CD4-positive, alpha-beta T cell treated with Interleukin-1 beta for 1 hour (primary cell): ENCODE measurements at regions not wholly inside any gene's neighbourhood (a gene's known extent, or its start where the extent isn't known, plus 50 kb on each side); places are given as distances from the start of the nearest gene placed in this dataset.
A peak's percentile ranks its signal among the peaks of the same experiment; 100 is the strongest.

ENCODE experiments used
- DNase-seq, 2 donors: peaks; one replicate each; pipeline ENCODE4 v3.0.0-alpha.2; 2020 to 2022

DNA sequence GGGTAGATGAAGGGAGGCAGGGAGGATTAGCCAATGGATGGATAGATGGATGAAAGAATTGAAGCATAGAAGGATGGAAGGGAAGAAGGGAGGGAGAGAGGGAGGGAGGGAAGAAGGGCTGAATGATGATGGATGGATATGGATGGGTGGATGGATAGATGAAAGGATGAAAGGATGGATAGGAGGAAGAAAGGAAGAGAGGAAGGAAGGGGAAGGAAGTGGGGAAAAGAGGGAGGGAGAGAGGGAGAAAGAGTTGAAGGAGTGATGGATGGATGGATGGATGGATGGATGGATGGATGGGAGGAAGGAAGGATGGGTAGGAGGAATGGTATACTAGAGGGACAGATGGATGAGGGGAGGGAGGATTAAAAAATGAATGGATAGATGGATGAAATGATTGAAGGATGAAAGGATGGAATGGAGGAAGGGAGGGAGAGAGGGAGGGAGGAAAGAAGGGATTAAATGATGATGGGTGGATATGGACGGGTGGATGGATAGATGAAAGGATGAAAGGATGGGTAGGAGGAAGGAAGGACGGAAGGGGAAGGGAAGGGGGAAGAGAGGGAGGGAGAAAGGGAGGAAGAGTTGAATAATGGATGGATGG, 145.9 kb downstream of the MN1 start:
- no peak for DNase-seq

DNA sequence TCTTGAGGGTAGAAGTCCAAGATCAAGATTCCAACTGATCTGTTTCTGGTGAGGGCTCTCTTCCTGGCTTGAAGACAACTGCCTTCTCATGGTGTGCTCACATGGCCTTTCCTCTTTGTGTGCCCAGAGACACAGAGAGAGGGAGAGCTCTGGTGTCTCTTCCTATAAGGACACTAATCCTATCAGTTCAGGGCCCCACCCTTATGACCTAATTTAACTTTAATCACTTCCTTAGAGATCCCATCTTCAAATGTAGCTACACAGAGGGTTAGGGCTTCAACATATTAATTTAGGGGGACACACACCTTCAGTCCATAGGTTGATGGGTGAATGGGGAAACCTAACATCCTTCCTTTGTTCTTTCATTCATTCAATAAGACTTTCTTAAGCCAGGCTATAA, 144.6 kb downstream of the MN1 start:
- DNase-seq, result no peak

DNA sequence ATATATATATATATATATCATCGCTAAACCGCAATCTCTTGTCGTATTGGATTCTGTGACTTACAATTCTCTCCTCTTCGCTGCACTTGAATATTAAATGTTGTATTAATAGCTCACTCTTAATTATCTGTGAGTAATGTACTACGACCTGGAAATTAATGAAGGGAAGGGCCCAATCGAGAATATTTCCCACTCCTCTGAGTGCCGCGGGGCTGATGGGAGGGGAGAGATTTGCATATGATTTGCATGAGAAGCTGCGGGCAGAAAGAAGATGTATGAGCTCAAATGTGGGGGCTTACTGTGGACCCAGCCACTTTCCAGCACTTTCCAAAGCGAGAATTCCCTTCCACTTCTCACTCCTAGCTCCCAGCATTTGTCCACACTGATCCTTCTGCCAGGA, 141.2 kb downstream of the MN1 start:
- no peak for DNase-seq

DNA sequence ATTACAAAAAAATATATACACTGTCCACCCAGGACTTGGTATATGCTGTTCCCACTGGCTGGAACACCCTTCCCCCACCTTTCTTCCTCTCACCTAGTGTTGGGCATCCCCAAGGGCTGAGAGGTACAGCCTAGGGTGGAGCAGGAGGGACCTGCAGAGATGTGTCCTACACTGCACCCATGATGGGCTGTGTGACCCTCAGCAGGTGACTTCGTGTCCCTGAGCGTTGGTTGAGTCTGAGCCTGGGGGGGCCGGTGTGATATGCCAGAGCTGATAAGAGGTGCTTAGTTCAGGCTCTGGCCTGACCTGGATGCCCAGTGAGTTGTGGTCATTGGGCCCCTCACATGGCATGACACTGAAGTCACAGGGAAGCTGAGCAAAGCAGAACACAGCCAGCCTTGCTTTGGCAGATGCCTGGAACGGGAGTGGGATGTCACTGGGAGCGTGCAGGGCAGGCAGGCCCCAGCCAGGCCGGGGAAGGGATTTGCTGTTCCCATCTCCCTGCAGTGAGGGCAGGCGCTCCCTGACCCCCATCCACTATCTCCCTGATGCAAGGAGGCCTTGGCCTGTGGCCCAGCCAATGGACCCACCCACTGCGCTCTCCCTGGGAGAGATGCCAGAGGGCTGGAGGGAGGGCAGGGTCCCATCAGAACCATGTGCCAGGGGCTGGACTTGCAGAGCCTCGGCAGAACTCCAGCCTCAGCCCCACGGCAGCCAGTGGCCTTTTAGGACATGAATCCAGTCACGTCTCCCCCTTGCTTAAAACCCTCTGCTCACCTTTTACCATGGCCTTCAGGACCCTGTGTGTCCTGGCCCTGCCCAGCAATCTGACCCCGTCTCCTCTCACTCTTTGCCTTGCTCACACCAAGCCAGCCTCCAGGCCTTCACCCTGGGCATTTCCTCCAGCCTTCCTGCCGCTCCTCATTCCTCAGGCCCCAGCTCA, 138.9 kb downstream of the MN1 start:
- no peak for DNase-seq

DNA sequence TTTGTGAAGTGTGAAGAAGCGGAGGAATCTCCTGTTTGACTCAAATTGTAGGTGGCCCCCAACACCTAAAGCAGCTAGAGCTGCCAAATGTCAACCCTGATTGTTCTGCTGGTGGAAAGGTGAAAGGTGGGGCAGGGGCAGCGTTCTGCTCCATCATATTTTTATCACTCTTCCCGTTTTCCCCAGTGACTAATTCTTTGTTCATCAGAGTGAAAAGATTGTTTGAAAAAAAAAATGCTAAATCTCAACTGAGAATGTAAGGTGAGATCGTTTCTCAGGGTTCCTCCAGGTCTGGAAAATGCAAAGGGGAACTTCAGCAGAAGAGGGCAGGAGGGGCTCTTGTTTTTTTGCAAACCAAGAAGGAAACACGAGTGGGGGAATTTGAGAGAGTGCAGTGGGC, 137.7 kb downstream of the MN1 start:
- no peak for DNase-seq

DNA sequence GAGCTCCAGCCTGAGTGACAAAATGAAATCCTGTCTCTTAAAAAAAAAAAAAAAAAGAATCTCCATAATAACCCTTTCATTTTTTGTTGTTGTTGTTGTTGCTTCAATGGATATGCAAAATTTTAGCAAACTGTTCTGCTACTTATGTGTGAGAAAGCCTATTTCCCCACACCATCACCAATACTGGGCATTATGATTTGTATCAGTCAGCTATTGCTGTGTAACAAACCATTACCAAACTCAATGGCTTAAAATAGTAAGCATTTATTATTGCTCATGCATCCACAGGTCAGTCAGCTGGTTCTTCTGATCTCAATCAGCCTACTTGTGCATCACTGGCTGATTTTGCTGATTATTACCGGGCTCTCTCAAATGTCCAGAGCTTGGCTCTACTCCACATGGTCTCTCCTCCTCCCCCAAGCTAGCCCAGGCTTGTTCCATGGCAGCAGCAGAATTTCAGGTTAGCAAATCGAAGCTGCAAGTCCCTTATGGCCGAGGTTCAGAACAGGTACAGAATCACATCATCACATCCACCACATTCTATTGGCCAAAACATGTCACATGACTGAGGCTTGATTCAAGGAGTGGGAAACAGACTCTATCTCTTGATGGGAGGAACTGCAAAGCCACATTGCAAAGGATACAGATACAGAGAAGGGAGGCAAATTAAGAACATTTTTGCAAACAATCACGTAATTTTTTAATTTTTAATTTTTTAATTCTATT, 135.1 kb downstream of the MN1 start:
- DNase-seq, result no peak

DNA sequence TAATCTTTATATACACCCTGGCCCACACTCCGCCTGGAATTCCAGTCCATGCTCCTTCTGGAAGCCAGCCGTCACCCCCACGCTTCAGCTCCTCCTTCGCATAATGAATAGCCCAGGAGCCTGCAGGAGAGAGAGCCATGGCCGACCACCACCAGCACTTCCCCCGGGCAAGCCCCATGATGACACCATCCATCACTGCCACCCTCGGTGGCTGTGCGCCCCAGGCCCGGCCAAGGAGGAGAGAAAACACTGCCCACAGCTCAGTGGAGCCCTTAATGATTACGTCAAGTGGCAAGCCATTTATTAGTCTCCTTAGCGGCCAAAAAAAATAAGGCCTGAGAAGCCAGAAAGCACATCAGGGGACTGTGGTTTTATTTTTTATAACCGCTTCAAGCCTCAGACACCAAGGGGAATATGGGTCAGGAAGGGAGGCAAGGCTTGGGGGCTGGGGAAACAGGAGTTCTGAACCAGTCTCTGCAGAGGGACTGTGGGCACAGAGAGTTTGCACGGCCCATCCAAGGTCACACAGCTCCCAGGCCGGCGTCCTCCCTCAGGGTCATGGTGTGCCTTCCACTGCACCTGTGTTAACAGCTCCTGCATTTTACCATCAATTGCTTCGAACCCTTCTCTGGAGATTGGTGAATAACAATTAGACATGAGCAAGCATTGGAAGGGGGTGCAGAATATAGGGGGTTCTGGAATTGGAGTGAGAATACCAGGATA, 134.3 kb downstream of the MN1 start:
- DNase-seq, result no peak

DNA sequence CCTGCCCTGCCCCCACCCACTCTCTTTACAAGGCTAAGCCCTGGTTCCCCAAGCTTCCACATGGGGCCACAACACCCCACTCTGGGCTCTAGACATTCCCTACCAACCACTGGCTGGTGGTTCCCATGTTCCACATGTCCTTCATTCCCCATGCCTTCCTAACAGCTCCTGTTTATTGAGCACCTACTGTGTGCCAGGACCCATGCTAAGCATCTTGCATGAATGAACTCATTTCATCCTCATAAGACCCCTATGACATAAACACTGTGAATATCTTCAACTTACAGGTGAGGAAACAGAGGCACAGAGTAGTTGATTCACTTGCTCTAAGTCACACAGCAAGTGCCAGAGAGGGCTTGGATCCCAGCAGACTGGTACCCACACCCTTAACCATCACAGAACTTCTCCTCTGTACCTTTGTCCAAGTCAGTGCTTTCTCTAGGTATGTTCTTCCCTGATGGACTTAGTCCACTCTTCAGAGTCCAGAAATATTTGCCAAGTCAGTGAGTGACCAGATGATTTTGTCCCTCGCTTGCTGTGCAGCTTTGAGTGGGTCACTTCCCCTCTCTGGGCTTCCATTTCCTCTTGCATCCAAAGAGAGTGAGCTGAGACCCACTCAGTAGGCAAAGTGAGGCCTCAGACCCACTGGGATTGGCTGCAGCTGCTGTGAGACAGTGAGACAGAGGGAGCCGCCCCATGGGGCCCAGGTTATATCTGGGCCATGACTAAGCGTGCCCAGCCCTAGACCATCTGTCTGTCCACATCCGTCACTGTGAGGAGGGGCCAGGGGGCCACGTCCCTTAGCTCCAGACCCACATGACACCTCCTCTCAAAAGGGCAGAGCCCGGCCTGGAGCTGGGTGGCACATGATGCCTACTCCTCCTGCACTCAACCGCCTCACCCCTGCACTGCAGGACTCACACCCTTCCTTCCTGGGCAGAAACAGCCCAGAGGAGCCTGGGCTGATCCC, 132.4 kb downstream of the MN1 start:
- peak; percentile 5 to 80 for DNase-seq

DNA sequence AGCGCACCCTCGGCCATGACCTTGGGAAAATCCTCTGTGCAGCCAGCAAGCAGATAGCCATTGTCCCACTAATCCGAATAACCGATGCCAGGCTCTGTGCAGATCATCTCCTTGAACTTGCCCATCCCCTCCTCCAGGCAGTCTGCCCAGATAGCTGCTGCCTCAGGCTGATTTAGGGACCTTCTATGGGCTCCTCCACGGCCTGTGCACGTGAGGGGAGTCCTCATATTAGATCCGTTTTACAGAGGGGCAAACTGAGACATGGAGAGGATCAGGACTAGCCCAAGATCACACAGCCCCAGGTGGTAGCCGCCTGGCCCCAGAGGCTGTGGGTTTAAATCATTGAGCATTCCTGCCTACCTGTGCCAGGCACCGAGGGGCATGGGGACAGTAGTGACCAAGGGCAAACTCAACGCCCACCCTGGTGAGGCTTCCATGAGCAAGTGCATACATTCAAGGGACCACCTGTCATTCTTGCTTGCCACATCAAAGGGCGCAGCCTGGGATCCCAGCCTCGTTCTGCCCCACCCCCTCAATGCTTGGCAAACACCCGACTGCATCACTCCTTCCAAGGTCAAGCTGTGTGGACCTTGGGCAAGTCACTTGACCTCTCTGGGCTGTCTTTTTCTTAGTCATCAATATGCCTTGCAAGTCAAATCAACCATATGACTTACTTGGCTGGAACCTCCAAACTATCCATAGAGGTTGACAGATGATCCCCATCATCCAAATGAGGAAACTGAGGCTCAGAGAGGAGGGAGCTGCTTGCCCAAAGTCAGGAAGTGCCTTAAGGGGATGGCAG, 131.6 kb downstream of the MN1 start:
- DNase-seq, result peak in 1 of 2 donors; percentile 36

DNA sequence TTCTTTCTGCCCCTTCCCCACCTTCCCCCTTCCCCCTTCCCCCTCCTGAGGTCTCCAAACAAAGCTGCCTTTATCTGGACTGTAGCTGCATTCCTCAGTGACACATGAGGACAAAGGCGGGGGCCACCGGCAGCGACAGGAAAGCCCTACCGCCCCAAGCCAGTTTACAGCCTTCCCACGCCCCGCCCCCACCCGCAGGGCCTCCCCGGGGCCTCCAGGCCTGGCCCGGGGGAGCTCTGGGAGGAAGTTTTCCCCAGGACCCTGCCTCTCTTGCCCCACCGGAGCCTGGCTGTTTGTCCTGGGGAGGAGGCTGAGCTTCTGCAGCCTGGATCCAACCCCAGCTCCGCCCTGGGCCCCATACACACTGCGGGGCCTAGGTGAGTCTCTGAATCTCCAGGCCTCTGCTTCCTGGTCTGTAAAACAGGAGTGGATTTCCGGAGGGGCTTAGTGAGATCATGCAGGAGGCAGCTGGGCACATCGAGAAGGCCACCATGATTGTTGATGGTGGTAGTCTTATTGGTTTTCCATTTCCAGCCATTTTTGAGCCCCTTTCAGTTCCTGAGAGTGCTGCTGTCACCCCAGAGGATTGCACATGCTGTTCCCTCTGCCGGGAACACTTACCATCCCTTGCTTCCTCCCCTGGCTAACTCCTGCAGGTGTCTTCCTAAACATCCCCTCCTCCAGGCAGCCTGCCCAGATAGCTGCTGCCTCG, 130.7 kb downstream of the MN1 start:
- peak in 1 of 2 donors; percentile 7 for DNase-seq

DNA sequence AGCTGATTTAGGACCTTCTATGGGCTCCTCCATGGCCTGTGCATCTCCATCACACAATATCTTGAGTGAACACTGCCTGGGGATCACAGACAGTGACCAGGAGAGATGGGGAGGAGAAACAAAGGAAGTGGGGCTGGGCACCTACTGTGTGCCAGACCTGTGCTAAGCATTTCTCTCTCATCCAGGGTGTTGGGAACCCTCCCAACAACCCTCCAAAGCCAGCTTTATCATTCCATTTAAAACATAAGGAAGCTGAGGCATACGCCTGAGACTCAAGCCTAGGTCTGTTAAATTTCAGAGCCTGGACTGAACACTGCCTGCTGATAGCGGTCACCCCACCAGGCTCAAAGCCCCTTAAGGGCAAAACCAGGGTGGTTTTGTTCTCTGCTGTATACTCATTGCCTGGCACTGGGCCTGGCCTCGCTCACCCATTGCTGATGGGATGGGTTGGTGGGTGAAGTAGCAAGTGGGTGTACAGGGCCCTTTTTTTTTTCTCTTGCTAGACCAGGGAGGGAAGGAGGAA, 130.1 kb downstream of the MN1 start:
- no peak for DNase-seq

DNA sequence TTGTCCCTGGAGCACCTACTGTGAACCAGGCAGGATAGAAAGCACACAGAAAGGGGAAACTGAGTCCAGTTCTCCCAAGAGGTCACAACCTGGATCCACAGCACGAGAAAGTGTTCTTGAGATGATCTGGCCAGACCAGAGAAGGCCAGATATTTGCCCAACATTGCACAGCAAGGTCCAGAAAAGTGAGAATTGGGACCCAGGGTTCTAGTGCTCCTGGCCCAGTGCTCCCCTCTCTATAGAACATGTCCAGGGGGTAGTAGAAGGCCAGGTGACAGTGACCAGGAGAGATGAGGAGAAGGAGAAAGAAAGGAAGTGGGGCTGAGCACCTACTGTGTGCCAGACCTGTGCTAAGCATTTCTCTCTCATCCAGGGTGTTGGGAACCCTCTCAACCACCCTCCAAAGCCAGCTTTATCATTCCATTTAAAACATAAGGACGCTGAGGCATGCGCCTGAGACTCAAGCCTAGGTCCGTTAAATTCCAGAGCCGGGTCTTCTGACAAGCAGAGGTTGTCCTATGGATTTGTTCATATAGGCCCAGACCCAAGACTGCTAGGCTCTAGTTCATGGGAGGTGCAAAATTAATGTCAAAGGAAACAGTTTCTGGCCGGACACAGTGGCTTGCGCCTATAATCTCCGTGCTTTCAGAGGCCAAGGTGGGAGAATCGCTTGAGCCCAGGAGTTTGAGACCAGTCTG, 128.7 kb downstream of the MN1 start:
- no peak for DNase-seq

DNA sequence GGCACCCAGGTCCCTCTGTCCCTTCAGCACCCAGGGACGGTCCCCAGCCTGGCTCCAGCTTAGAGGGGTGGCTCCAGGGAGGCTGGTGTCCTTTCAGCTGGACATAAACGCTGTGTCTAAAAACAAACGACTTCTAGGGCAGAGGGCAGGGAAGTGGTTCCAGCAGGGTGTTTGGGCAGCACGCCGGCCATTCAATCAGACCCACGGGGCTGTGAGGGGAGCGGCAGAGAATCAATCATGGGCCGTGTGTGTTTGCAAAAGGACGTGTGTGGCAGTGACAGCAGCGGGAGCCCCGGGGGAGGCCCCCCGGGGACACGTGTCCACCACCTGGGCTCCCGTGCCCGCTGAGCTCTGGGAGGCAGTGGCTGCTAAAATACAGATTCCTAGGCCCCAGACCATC, 127.7 kb downstream of the MN1 start:
- DNase-seq, result no peak

DNA sequence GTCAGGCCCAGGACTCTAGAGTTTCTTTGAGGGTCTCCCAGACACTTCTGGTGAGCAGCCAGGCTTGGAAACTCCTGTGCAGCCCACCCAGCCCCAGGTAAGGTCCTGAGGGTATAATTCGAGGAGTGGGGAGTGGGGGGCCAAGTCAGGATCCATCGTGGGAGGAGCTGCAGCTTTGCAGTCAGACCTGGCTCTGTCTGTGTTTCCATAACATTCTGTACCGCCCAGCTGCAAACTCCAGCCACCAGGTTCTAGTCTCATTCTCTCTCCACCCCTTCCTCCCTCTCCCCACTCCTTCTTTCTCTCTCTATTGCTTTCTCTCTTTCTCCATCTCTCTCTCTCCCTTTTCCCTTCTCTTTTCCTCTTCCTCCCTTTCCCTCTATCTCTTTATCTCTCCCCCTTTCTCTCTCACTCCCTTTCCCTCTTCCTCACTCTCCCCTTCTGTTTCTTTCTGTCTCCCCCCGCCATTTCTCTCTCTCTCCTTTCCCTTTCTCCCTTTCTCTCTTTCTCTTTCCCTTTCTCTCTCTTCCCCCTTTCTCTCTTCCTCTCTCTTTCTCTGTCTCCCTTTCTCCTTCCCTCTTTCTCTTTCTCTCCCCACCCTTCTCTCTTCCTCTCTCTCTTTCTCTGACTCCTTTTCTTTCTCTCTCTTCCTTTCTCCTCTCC, 127.2 kb downstream of the MN1 start:
- DNase-seq, result no peak

DNA sequence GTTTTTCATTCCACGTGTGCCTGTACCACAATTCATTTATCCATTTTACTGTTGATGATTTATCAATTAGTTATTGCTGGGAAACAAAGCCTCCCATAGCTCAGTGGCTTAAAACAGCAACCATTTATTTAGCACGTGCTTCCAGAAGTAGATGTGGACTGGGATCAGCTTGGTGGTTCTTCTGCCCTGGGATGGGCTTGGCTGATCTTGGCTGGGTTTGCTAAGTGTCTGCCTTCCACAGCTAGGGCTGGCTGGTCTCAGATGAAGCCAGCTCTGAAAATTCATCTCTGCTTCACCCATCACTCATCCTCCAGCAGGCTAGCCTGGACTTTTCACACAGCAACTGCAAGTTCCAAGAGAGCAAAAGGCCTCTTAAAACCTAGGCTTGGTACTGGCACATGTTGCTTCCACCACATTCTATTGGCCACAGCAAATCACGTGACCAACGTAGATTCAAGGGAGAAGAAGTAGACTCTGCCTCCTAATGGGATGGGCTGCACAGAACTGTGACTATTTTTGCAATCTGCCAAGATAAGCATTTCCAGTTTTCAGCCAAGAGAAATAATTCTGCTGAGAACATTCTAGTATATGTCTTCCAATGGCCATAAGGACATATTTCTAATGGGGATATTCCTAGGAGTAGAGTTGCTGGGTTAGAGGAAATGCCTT, 124.9 kb downstream of the MN1 start:
- no peak for DNase-seq

DNA sequence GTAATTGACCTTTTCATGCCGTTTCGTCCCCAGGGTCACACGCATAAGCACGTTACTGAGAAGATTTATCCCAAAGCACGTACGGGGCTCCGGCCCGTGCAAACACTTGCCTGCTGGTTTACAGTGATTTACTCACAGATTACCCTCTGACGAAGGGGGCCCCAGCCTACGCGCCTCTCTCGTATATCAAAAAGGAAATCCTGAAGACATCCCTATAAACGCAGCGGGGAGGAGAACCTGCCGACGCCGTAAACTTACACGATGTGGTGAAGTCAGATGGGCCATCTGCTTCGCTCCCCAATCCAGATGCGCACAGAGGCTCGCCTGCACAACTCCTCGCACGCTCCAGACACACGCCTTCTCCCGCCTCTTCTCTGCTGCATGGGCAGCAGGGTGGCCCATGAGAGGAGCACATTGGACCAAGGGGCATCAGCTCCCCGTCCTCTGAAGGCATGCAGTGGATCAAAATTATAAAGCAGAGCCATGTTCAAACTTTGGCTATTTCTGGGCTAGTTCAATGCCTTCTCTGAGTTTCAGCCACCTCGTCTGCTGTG, 123.6 kb downstream of the MN1 start:
- DNase-seq, result no peak

DNA sequence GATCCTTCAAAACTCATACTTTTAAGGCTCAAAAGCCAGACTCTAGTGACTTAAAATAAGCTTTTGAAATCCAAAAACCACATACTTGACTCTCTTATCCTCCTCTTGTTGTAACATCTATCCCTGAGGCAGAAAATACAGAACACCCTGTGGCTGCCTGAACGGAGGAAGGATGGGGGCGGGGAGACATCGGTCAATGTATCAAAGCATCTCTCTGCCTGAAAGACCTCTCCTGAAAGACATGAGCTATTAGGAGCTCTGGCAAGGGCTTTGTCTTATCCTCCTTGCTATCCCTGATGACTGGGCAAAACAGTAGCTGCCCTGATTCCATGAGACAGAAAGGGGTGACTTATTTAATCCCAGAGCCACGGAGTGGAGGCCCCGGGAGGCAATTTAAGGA, 122.4 kb downstream of the MN1 start:
- no peak for DNase-seq
